ENCODE measurements at regions not wholly inside any gene's neighbourhood (a gene's known extent, or its start where the extent isn't known, plus 50 kb on each side); places are given as distances from the start of the nearest gene placed in this dataset.

- no peak for DNase-seq
Observed at GRCh38 chr3:64901522-64901885, 213.7 kb upstream of the ADAMTS9 start.

GRCh38 chr3:64900617-64901521 lies 213.1 kb upstream of the ADAMTS9 start:
- DNase-seq, result no peak

GRCh38 chr3:64900156-64900555 lies 212.4 kb upstream of the ADAMTS9 start:
- DNase-seq, result no peak

- no peak for DNase-seq
Observed at GRCh38 chr3:64898941-64899340, 211.1 kb upstream of the ADAMTS9 start.

GRCh38 chr3:64895991-64896895 lies 208.4 kb upstream of the ADAMTS9 start:
- no peak for DNase-seq

- DNase-seq, result no peak
Observed at GRCh38 chr3:64895106-64895990, 207.5 kb upstream of the ADAMTS9 start.

GRCh38 chr3:64894006-64894405 lies 206.2 kb upstream of the ADAMTS9 start:
- no peak for DNase-seq

- no peak for DNase-seq
Observed at GRCh38 chr3:64892671-64893309, 205.0 kb upstream of the ADAMTS9 start.

- no peak for DNase-seq
Observed at GRCh38 chr3:64891021-64891420, 203.2 kb upstream of the ADAMTS9 start.

- no peak for DNase-seq
Observed at GRCh38 chr3:64890466-64890865, 202.7 kb upstream of the ADAMTS9 start.

- DNase-seq, result no peak
Observed at GRCh38 chr3:64890006-64890405, 202.2 kb upstream of the ADAMTS9 start.

- no peak for DNase-seq
Observed at GRCh38 chr3:64888840-64889392, 201.1 kb upstream of the ADAMTS9 start.

- DNase-seq, result no peak
Observed at GRCh38 chr3:64888165-64888564, 200.4 kb upstream of the ADAMTS9 start.

- no peak for DNase-seq
Observed at GRCh38 chr3:64885055-64885454, 197.3 kb upstream of the ADAMTS9 start.

- DNase-seq, result no peak
Observed at GRCh38 chr3:64884536-64884935, 196.7 kb upstream of the ADAMTS9 start.

- DNase-seq, result no peak
Observed at GRCh38 chr3:64880916-64881315, 193.1 kb upstream of the ADAMTS9 start.

- no peak for DNase-seq
Observed at GRCh38 chr3:64878362-64878761, 190.6 kb upstream of the ADAMTS9 start.

- DNase-seq, result no peak
Observed at GRCh38 chr3:64873400-64873799, 185.6 kb upstream of the ADAMTS9 start.

GRCh38 chr3:64872345-64872744 lies 184.5 kb upstream of the ADAMTS9 start:
- DNase-seq, result no peak

- no peak for DNase-seq
Observed at GRCh38 chr3:64871834-64872249, 184.0 kb upstream of the ADAMTS9 start.

- no peak for DNase-seq
Observed at GRCh38 chr3:64870876-64871646, 183.3 kb upstream of the ADAMTS9 start.

Measured in activated CD4-positive, alpha-beta T cell treated with anti-CD3 and anti-CD28 coated beads, Interleukin-10, Interleukin-2, amounts not matched to agents 100 ng/mL and 50 ng/mL, durations not matched to agents 16 hours and 8 hours (primary cell).